ENCODE measurements at regions not wholly inside any gene's neighbourhood (a gene's known extent, or its start where the extent isn't known, plus 50 kb on each side); places are given as distances from the start of the nearest gene placed in this dataset.
"Not testable (repeated sequence)": the region's sequence is repeated elsewhere in the genome, so short reads cannot be mapped to it uniquely, and the experiment has no call there.

GRCh38 chr11:82056450-82056849 lies 677.2 kb downstream of the FAM181B start:
- no peak for DNase-seq (ENCODE audit: low read depth)

DNA sequence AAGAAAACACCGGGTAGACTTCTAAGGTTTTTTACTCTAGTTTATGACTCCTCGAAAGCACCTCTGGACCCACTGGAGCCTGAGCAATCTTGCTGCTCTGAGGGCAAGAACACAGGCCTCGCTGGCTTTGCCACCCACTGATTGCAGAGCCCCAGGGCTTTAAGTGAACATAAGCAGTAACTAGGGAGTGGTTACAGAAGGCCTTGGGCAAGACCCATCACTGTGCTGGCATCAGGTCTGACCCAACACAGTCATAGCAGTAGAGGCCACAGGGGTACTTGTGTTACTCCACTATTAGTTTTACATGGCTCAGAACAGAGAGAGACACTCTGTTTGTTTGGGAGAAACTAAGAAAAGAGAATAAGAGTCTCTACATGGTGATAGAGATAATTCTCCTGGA lies 684.5 kb downstream of the FAM181B start:
- no peak for DNase-seq (ENCODE audit: low read depth)

GRCh38 chr11:82047200-82047599 lies 686.5 kb downstream of the FAM181B start:
- DNase-seq (ENCODE audit: low read depth): no peak

DNA sequence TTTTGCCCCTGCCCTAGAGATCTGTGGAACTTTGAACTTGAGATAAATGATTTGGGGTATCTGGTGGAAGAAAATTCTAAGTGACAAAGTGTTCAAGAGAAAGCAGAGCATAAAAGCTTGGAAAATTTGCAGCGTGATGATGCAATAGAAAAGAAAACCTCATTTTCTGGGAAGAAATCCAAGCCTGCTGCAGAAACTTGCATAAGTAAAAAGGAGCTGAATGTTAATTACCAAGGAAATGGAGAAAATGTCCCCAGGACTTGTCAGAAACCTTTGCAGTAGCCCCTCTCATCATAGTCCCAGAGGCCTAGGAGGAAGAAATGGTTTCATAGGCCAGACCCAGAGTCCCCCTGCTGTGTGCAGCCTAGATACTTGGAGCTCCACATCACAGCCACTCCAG lies 686.9 kb downstream of the FAM181B start:
- DNase-seq (ENCODE audit: low read depth): no peak

DNA sequence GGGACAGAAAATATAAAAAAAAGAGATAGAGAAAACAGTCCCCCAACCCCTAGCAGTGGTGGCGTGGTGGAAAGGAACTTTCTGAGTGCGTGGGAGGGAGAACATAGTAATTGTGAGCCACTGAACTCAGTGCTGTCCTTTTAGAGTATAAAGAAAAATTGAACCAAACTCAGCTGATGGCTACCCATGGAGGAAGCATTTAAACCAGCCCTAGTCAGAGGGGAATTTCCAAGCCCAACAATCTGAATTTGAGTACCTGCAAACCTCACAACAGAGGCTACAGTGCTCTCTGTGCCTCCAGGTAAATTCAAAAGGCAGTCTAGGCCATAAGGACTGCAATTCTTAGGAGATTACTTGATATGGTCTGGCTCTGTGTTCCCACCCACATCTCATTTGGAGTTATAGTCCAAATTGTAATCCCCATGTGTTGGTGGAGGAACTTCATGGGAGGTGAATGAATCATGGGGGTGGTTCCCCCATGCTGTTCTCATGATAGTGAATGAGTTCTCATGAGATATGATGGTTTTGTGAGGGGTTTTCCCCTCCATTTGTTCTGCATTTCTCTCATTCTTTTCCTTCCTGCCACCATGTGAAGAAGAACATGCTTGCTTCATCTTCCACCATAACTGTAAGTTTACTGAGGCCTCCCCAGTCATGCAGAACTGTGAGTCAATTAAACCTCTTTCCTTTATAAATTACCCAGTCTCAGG lies 687.8 kb downstream of the FAM181B start:
- no peak for DNase-seq (ENCODE audit: low read depth)

DNA sequence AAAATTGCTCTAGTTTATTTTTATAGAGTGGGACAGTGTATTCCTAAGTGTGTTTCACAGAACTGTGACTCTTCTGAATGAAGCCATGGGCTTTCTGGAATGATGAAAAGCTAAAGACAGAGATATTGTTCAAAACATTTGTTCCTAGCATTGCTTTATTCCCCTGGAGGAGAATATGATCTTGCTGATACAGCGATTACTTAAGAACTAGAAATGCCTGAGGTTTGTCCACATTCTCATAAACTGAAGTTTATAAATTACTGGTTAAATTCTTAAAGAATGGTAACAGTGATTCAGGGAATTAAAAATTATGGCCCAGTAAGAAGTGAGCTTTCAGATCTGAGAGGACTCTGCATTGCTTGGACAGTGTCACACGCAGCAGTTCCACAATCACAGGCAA lies 690.3 kb downstream of the FAM181B start:
- no peak for DNase-seq (ENCODE audit: low read depth)

DNA sequence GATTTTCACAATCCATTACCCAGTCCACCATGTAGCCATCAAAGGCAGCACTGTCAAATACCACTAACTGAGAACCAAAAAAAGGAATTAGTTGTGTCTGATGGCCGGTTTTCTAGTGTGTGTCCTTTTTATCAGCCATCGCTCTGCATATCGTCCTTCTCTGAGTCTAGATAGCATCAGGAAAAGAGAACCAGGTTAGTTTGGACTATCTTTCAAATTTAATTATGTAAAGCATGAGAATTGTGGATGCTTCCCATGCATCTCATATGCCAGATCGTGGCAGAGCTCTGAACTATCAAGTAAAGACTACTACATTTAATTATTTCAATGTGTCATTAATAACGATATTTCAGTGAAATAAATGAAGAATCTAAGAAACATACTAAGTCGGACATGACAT lies 691.9 kb downstream of the FAM181B start:
- no peak for DNase-seq (ENCODE audit: low read depth)

GRCh38 chr11:82038154-82038553 lies 695.5 kb downstream of the FAM181B start:
- DNase-seq (ENCODE audit: low read depth): no peak

DNA sequence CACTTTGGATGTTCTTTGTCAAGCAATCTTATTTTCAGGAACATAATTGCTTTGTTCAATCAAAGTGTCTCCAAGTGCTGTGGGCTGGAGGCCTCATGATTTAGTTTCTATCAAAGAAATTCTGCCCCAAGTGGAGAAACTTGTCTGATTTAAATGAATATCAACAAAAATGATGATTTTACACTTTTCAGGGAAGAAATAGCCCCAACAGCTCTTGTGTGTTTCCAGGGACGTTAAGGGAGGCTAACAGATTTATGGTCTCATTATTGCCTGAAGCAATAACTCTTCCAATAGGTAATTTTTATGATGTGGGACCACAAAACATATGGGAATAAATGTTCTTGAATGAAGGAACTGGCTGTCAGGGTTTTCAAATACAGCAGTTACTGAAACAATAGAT lies 699.1 kb downstream of the FAM181B start:
- DNase-seq (ENCODE audit: low read depth): no peak

DNA sequence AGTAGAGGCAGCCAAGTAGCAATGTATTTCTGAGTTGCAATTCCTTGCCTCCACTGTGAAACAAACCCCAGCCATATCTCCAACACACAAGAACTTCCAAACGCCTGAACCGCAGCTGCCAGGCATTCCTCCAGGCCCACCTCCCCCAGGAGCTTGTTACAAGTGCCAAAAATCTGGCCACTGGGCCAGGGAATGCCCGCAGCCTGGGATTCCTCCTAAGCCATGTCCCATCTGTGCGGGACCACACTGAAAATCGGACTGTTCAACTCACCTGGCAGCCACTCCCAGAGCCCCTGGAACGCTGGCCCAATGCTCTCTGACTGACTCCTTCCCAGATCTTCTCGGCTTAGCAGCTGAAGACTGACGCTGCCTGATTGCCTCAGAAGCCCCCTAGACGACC lies 706.3 kb downstream of the FAM181B start:
- not testable (repeated sequence) for DNase-seq (ENCODE audit: low read depth)

DNA sequence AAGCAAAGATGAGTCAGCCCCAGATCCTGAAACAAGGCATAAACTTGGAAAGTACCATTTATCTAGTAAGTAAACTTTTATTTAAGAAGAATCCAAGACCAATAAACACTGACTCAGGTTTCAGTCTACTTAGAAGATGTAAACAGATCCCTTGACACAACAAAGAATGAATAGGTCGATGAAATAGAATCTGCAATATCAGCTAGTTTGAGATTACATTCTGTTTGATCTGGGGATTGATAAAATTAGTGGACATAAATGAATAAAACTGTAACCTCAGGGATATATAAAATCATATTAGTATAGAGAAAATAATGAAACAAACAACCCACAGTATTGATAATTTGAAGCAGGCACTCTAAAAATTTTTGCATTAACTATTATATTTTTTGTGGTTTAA lies 708.9 kb downstream of the FAM181B start:
- no peak for DNase-seq (ENCODE audit: low read depth)

DNA sequence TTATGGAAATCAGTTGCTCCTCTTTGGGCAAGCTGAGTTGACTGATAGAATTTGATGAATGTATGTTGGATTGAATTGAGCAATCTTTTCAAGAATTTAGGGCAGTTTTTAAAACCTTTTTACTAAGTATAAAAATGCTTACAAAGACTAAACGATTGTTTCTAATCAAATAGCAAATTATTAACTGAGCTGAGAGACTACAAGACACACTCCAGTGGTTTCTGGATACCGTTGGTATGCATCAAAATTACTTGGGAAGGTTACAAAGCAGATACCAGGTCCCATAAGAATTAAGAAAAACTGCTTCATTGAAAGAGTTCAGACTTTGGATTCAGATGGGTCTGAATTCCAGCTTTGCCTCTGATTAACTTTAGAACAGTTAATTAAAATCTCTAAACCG lies 721.4 kb downstream of the FAM181B start:
- DNase-seq (ENCODE audit: low read depth): no peak

- no peak for DNase-seq (ENCODE audit: low read depth)
These were observed 724.5 kb downstream of the FAM181B start for GRCh38 chr11:82009133-82009532.

DNA sequence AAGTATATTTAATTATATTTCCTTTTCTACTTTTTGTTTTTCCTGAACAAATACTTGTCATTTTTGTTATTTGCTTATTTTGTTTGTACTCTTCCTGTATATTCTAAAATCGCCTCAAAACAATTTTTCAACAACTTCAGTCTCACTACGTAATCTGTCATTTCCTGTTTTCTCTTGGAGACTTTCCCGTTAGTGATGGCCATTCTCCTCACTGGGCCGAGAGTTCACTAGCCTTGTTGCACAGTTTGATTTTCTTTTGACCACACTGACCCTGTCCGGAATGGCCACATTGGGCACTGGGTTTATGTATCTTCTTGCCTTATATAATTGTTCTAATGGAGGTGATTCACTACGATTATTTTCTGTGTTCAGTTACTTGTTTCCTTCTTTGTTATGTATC lies 726.1 kb downstream of the FAM181B start:
- DNase-seq (ENCODE audit: low read depth): no peak

DNA sequence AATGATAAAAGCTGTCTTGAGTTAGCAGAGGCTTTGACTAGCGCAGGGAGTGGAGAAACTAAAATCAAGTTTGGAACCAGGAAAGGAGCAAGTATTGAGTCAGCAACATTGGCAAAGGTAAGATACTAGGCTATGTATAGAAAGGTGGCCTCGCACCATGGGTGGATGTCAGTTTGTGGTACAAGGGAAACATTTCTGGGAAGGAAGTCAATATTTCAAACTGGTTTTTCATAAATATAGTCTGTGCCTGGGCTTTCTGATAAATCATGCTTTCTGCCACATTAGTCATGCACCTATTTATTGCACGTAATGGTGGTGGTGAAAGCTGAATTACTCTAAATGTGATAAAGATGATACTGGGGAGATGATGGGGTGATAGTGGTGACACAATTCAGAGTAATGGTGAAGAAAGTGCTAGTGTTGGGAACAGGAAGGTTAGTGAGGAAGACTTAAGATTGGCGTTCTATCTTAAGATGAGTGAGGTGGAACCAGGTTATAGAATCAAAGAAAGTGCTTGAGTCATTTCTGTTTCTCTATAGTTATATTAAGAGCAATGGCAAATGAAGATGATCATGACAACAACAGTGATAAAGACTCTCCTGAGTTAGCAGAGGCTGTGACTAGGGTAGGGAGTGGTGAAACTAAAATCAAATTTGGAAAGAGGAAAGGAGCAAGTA lies 729.0 kb downstream of the FAM181B start:
- no peak for DNase-seq (ENCODE audit: low read depth)

DNA sequence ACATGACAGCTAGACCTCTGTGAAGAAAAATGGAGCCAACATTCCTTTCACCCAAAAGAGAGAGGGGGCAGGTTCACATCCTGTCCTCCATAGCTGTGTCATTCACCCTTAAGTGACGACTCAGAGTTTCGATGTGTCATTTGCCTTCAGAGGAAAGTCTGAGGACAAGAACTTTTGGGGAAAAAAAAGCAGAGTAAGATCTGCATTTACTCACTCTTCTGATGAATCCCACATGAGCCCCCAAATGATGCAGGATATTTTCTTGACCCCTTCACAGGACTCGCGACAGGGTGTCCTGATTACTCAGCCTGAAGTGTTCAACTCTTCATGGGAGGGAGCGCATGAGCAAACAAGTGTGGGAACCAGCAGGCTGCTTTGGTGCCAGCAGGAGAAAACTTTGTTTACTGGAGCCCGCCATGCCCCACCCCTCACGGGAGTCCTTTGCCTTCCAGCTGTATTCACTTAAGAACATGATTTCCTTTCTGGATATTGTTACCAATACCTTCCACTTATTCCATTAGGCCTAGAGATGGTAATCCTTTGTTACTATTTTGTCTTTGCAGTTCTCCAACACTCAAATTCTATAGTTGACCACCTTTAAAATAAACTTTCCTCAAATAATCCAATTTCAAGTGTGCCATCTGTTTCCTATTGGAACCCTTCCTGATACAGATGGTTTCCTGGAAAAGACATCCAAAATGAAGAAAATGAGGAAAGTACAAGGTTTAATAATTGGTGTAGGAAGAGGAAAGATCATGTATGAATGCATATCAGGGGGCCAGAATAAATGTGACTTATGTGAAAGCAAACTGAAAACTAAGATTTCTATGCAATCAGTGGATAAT lies 729.8 kb downstream of the FAM181B start:
- DNase-seq (ENCODE audit: low read depth): no peak

DNA sequence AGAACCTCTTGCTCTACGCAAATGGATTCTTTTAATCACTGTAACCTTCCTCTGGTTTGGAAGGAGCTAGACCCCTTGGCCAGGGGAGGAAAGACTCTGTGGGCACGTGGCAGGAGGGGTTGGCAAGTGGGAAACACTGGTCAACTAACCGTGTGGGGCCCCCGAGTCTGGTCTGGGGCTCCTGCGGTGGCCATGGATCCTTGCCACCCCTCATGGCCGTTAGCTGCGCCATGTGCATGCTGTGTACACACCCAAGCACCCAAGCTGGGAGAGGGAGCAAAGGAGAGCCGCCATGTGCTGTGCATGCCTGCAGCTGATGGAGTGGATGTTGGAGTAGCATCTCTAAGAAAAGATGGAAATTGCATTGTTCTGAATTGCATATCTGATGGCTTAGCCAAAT lies 730.6 kb downstream of the FAM181B start:
- DNase-seq (ENCODE audit: low read depth): no peak

DNA sequence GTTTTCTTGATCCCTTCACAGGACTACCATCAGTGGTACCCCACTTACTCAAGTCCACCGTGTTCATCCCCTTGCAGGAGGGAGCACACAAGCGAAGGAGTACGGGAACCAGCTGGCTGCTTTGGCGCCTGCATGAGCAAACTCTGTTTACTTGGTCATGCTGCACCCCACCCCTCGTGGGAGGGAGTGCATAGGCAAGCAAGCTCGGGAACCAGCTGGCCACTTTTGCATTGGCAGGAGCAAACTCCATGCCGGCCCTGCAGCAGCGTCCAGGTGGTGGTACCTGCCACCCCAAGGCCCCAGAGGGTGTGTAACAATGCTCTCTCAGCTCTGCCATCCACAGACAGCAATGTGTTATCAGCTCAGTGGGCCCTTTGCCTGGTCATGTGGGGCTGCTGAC lies 737.8 kb downstream of the FAM181B start:
- DNase-seq (ENCODE audit: low read depth): no peak

GRCh38 chr11:81993755-81994154 lies 739.9 kb downstream of the FAM181B start:
- no peak for DNase-seq (ENCODE audit: low read depth)

DNA sequence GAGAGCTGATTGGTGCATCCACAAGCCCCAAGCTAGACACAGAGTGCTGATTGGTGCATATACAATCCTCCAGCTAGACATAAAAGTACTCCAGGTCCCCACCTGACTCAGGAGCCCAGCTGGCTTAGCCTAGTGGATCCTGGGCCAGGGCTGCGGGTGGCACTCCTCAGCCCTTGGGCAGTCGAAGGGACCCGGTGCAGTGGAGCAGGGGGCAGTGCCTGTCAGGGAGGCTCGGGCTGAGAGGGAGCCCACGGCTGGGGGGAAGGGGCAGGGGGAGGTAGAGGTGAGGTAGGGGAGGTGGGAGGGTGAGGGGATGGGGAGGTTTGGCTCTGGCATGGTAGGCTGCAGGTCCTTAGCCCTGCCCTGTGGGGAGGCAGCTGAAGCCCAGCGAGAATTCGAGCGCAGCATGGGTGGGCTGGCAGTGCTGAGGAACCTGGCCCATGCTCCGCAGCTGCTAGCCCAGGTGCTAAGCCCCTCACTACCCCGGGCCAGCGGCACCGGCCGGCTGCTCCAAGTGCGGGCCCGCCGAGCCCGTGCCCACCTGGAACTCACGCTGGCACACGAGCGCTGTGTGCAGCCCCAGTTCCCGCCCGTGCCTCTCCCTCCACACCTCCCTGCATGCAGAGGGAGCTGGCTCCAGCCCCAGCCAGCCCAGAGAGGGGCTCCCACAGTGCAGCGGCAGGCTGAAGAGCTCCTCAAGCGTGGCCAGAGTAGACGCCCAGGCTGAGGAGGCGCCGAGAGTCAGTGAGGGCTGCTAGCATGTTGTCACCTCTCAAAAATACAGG lies 742.8 kb downstream of the FAM181B start:
- DNase-seq (ENCODE audit: low read depth): no peak

DNA sequence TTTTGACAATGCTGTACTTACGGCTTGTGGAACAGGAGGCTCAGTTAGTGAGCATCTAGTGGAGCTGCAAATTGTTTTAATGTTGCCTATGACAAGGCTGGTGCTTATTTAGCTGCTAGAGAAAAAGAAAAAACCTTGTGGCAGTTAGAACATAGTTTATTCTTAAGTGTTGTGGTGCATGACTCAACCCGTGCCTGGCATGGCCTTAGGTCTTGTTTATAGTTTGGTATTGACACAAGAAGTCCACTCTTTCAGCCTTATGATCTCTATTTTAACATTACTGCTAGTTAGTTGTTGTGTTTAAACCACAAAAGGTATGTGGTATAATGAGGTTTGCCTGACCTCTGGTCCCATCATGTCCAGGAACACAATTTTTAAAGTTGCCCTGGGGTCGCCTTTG lies 744.6 kb downstream of the FAM181B start:
- DNase-seq (ENCODE audit: low read depth): no peak

GRCh38 chr11:81987829-81988472 lies 745.7 kb downstream of the FAM181B start:
- DNase-seq (ENCODE audit: low read depth): no peak
